ENCODE measurements at regions not wholly inside any gene's neighbourhood (a gene's known extent, or its start where the extent isn't known, plus 50 kb on each side); places are given as distances from the start of the nearest gene placed in this dataset.

DNA sequence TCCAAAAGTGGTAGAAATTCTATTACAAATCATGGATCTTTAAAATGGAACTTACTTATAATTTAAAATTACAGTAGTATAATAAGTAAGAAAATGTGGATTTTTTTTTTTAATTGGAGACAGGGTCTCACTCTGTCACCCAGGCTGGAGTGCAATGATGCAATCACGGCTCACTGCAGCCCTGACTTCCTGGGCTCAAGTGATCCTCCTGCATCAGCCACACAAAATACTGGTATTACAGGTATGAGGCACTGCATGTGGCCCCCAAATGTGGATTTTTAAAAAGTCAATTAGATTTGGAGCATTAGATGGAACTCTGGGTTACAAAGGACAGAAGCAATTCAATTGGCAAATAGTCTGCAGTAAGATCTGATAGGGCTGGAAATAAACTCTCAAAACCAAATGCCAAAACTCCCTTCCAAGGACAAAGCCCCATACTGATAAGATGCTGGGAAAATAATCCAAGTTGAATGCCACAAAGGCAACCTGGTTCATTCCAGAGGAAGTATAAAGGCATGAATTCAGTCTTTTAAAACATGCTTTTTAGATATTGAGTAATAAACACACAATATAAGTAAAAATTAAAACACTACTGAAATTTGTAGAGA lies 294.2 kb downstream of the ZNF248 start:
- H3K4me1 Mint-ChIP-seq = no peaks in the 10 kb centered on the region
- no peak for DNase-seq (ENCODE audit: low spot score)
- TF ChIP-seq SMAD3 (CRISPR knock-in tag; IDR thresholded peaks at IDR 0.05; ENCODE audit: borderline replicate concordance) = no peak
- no peak for TF ChIP-seq ESRRA (CRISPR knock-in tag; IDR thresholded peaks at IDR 0.05; ENCODE audit: borderline replicate concordance)
- TF ChIP-seq TP53 (CRISPR knock-in tag; IDR thresholded peaks at IDR 0.05) = no peak
- no peak for TF ChIP-seq NR2C2 (CRISPR knock-in tag; IDR thresholded peaks at IDR 0.05)
- no peak for TF ChIP-seq MYBL2 (CRISPR knock-in tag; IDR thresholded peaks at IDR 0.05)
- TF ChIP-seq, protein P1, sequence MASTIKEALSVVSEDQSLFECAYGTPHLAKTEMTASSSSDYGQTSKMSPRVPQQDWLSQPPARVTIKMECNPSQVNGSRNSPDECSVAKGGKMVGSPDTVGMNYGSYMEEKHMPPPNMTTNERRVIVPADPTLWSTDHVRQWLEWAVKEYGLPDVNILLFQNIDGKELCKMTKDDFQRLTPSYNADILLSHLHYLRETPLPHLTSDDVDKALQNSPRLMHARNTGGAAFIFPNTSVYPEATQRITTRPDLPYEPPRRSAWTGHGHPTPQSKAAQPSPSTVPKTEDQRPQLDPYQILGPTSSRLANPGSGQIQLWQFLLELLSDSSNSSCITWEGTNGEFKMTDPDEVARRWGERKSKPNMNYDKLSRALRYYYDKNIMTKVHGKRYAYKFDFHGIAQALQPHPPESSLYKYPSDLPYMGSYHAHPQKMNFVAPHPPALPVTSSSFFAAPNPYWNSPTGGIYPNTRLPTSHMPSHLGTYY (CRISPR knock-in tag; IDR thresholded peaks at IDR 0.05) = no peak
- TF ChIP-seq, protein P2, sequence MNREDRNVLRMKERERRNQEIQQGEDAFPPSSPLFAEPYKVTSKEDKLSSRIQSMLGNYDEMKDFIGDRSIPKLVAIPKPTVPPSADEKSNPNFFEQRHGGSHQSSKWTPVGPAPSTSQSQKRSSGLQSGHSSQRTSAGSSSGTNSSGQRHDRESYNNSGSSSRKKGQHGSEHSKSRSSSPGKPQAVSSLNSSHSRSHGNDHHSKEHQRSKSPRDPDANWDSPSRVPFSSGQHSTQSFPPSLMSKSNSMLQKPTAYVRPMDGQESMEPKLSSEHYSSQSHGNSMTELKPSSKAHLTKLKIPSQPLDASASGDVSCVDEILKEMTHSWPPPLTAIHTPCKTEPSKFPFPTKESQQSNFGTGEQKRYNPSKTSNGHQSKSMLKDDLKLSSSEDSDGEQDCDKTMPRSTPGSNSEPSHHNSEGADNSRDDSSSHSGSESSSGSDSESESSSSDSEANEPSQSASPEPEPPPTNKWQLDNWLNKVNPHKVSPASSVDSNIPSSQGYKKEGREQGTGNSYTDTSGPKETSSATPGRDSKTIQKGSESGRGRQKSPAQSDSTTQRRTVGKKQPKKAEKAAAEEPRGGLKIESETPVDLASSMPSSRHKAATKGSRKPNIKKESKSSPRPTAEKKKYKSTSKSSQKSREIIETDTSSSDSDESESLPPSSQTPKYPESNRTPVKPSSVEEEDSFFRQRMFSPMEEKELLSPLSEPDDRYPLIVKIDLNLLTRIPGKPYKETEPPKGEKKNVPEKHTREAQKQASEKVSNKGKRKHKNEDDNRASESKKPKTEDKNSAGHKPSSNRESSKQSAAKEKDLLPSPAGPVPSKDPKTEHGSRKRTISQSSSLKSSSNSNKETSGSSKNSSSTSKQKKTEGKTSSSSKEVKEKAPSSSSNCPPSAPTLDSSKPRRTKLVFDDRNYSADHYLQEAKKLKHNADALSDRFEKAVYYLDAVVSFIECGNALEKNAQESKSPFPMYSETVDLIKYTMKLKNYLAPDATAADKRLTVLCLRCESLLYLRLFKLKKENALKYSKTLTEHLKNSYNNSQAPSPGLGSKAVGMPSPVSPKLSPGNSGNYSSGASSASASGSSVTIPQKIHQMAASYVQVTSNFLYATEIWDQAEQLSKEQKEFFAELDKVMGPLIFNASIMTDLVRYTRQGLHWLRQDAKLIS (CRISPR knock-in tag; IDR thresholded peaks at IDR 0.05; ENCODE audit: borderline replicate concordance) = no peak
- TF ChIP-seq FOXJ3 (CRISPR knock-in tag; IDR thresholded peaks at IDR 0.05; ENCODE audit: borderline replicate concordance) = no peak
- TF ChIP-seq GTF2I (CRISPR knock-in tag; conservative IDR thresholded peaks at IDR 0.05) = no peak
- TF ChIP-seq KAT7 (CRISPR knock-in tag; IDR thresholded peaks at IDR 0.05; ENCODE audit: borderline replicate concordance) = no peak
- no peak for TF ChIP-seq SP1 (CRISPR knock-in tag; conservative IDR thresholded peaks at IDR 0.05)
- no peak for ATAC-seq
- H3K27me3 Mint-ChIP-seq (ENCODE audit: low read depth) = no peaks in the 10 kb centered on the region
- ChIA-PET POLR2A (no interaction called here), CTCF (no interaction called here)
- H3K36me3 Mint-ChIP-seq = peaks cover 45% of the 10 kb centered on the region
- H3K4me3 Mint-ChIP-seq = no peak overlapping the region
- H3K9me3 Mint-ChIP-seq = peaks cover 65% of the 10 kb centered on the region
- no peak overlapping the region for H3K27ac Mint-ChIP-seq

DNA sequence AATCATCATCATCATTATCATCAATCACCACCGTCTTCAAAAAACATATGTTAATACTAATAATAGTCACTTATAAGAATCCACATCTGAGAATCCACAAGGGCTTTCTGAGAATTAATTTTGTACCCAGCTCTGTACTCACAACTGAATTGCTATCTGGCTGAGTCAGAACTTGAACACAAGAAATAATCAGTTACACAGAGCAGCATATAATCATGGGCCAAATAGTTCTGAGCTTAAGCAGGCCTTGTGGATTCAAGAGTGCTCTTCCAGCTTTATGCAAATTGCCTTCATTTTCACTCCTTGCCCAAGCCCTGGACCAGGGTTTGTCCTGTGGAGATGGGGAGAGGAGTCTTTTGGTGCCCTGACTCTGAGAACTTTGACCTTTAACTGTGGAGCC lies 304.5 kb downstream of the ZNF248 start:
- Mint-ChIP-seq H3K9me3 (peaks cover 74% of the 10 kb centered on the region), H3K27me3 (ENCODE audit: low read depth) (peaks cover 17% of the 10 kb centered on the region), H3K4me3 (no peak overlapping the region), H3K27ac (no peak overlapping the region), H3K36me3 (peaks cover 56% of the 10 kb centered on the region), H3K4me1 (no peaks in the 10 kb centered on the region)
- CTCF ChIA-PET = no interaction called here
- POLR2A ChIA-PET = no interaction called here
- TF ChIP-seq FOXP1 (CRISPR knock-in tag; IDR thresholded peaks at IDR 0.05; ENCODE audit: borderline replicate concordance) (no peak), NR2C2 (CRISPR knock-in tag; IDR thresholded peaks at IDR 0.05) (no peak), SP1 (CRISPR knock-in tag; conservative IDR thresholded peaks at IDR 0.05) (no peak), NR3C1 (CRISPR knock-in tag; conservative IDR thresholded peaks at IDR 0.05; ENCODE audit: low read depth) (no peak), PRRX2 (CRISPR knock-in tag; IDR thresholded peaks at IDR 0.05) (no peak)
- TF ChIP-seq, protein P3, sequence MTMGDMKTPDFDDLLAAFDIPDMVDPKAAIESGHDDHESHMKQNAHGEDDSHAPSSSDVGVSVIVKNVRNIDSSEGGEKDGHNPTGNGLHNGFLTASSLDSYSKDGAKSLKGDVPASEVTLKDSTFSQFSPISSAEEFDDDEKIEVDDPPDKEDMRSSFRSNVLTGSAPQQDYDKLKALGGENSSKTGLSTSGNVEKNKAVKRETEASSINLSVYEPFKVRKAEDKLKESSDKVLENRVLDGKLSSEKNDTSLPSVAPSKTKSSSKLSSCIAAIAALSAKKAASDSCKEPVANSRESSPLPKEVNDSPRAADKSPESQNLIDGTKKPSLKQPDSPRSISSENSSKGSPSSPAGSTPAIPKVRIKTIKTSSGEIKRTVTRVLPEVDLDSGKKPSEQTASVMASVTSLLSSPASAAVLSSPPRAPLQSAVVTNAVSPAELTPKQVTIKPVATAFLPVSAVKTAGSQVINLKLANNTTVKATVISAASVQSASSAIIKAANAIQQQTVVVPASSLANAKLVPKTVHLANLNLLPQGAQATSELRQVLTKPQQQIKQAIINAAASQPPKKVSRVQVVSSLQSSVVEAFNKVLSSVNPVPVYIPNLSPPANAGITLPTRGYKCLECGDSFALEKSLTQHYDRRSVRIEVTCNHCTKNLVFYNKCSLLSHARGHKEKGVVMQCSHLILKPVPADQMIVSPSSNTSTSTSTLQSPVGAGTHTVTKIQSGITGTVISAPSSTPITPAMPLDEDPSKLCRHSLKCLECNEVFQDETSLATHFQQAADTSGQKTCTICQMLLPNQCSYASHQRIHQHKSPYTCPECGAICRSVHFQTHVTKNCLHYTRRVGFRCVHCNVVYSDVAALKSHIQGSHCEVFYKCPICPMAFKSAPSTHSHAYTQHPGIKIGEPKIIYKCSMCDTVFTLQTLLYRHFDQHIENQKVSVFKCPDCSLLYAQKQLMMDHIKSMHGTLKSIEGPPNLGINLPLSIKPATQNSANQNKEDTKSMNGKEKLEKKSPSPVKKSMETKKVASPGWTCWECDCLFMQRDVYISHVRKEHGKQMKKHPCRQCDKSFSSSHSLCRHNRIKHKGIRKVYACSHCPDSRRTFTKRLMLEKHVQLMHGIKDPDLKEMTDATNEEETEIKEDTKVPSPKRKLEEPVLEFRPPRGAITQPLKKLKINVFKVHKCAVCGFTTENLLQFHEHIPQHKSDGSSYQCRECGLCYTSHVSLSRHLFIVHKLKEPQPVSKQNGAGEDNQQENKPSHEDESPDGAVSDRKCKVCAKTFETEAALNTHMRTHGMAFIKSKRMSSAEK (CRISPR knock-in tag; IDR thresholded peaks at IDR 0.05; ENCODE audit: borderline replicate concordance) = no peak
- TF ChIP-seq, protein P4, sequence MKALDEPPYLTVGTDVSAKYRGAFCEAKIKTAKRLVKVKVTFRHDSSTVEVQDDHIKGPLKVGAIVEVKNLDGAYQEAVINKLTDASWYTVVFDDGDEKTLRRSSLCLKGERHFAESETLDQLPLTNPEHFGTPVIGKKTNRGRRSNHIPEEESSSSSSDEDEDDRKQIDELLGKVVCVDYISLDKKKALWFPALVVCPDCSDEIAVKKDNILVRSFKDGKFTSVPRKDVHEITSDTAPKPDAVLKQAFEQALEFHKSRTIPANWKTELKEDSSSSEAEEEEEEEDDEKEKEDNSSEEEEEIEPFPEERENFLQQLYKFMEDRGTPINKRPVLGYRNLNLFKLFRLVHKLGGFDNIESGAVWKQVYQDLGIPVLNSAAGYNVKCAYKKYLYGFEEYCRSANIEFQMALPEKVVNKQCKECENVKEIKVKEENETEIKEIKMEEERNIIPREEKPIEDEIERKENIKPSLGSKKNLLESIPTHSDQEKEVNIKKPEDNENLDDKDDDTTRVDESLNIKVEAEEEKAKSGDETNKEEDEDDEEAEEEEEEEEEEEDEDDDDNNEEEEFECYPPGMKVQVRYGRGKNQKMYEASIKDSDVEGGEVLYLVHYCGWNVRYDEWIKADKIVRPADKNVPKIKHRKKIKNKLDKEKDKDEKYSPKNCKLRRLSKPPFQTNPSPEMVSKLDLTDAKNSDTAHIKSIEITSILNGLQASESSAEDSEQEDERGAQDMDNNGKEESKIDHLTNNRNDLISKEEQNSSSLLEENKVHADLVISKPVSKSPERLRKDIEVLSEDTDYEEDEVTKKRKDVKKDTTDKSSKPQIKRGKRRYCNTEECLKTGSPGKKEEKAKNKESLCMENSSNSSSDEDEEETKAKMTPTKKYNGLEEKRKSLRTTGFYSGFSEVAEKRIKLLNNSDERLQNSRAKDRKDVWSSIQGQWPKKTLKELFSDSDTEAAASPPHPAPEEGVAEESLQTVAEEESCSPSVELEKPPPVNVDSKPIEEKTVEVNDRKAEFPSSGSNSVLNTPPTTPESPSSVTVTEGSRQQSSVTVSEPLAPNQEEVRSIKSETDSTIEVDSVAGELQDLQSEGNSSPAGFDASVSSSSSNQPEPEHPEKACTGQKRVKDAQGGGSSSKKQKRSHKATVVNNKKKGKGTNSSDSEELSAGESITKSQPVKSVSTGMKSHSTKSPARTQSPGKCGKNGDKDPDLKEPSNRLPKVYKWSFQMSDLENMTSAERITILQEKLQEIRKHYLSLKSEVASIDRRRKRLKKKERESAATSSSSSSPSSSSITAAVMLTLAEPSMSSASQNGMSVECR (CRISPR knock-in tag; IDR thresholded peaks at IDR 0.05; ENCODE audit: borderline replicate concordance) = no peak
- TF ChIP-seq, protein P5, sequence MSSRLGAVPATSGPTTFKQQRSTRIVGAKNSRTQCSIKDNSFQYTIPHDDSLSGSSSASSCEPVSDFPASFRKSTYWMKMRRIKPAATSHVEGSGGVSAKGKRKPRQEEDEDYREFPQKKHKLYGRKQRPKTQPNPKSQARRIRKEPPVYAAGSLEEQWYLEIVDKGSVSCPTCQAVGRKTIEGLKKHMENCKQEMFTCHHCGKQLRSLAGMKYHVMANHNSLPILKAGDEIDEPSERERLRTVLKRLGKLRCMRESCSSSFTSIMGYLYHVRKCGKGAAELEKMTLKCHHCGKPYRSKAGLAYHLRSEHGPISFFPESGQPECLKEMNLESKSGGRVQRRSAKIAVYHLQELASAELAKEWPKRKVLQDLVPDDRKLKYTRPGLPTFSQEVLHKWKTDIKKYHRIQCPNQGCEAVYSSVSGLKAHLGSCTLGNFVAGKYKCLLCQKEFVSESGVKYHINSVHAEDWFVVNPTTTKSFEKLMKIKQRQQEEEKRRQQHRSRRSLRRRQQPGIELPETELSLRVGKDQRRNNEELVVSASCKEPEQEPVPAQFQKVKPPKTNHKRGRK (CRISPR knock-in tag; IDR thresholded peaks at IDR 0.05; ENCODE audit: borderline replicate concordance) = no peak
- ATAC-seq = no peak
- no peak for DNase-seq (ENCODE audit: low spot score)
